GM12892 (cell line): ENCODE measurements at regions not wholly inside any gene's neighbourhood (a gene's known extent, or its start where the extent isn't known, plus 50 kb on each side); places are given as distances from the start of the nearest gene placed in this dataset.

Experiments used
- POLR2A ChIP-seq: IDR thresholded peaks from 2 replicates; pipeline ENCODE4 v1.6.1; 2011; ENCODE audit warnings: low read depth, low read length, control low read depth
- TAF1 ChIP-seq: IDR thresholded peaks from 2 replicates; pipeline ENCODE4 v1.6.1; 2011; ENCODE audit warnings: low read depth, mild to moderate bottlenecking, control low read depth, low read length, borderline replicate concordance

- TF ChIP-seq TAF1 (no peak), POLR2A (no peak)
Measured at GRCh38 chr16:35364263-35364662, 1904.9 kb downstream of the TP53TG3F start.
